AG09319 (cell line): ENCODE measurements at regions not wholly inside any gene's neighbourhood (a gene's known extent, or its start where the extent isn't known, plus 50 kb on each side); places are given as distances from the start of the nearest gene placed in this dataset.

Source experiments
- DNase-seq: peaks from one replicate; pipeline ENCODE4 v3.0.0-alpha.2; 2010; ENCODE audit warnings: low read depth; ENCODE audit errors: extremely low read depth
- TF ChIP-seq, protein P1 (sequence below): IDR thresholded peaks from 2 replicates; pipeline ENCODE4 v1.5.1; 2011; ENCODE audit warnings: low read depth, mild to moderate bottlenecking, inconsistent platforms, low read length, moderate library complexity

- TF ChIP-seq, protein P1, sequence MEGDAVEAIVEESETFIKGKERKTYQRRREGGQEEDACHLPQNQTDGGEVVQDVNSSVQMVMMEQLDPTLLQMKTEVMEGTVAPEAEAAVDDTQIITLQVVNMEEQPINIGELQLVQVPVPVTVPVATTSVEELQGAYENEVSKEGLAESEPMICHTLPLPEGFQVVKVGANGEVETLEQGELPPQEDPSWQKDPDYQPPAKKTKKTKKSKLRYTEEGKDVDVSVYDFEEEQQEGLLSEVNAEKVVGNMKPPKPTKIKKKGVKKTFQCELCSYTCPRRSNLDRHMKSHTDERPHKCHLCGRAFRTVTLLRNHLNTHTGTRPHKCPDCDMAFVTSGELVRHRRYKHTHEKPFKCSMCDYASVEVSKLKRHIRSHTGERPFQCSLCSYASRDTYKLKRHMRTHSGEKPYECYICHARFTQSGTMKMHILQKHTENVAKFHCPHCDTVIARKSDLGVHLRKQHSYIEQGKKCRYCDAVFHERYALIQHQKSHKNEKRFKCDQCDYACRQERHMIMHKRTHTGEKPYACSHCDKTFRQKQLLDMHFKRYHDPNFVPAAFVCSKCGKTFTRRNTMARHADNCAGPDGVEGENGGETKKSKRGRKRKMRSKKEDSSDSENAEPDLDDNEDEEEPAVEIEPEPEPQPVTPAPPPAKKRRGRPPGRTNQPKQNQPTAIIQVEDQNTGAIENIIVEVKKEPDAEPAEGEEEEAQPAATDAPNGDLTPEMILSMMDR: no peak
- no peak for DNase-seq
These were observed 131.3 kb downstream of the SLC25A47 start for GRCh38 chr14:100454437-100454836.

DNA sequence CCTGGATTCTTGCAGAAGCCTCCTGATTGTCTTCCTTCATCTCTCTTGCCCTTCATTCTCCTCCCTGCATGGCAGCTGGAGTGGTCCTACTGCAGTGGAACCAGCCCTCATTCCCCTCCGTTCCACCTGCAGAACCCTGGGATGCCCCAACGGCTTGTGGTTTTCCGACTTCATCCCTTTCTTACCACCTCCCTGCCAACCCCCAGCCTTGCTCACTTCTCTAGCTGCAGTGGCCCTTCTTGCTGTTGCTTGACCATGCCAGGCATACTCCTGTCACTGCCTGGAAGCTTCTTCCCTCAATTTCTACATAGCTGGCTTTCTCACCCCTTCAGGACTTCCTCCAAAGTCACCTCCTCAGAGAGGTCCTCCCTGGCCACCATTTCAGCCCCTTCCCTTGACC is 123.3 kb downstream of the BEGAIN start:
- TF ChIP-seq, protein P1: no peak
- DNase-seq: no peak

- TF ChIP-seq, protein P1: no peak
- no peak for DNase-seq
These were observed 120.9 kb downstream of the BEGAIN start for GRCh38 chr14:100466111-100466856.

GRCh38 chr14:100467046-100467750 is 120.0 kb downstream of the BEGAIN start:
- no peak for DNase-seq
- TF ChIP-seq, protein P1: no peak

DNA sequence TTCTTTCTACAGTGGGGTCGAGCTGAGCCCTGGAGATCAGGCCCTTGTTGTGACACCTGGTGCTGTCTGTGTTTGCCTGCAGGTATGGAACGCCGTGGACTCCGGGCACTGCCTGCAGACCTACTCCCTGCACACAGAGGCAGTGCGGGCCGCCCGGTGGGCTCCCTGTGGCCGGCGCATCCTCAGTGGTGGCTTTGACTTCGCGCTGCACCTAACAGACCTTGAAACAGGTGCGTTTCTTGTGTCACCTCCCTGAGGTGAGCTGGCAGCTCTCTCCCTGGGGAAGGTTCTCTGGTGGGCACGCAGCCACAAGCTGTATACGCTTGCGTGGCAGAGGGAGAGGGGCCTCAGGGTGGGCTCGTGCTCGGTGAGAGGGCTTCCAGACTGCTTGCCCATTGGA is 119.3 kb downstream of the BEGAIN start:
- TF ChIP-seq, protein P1: no peak
- DNase-seq: no peak

DNA sequence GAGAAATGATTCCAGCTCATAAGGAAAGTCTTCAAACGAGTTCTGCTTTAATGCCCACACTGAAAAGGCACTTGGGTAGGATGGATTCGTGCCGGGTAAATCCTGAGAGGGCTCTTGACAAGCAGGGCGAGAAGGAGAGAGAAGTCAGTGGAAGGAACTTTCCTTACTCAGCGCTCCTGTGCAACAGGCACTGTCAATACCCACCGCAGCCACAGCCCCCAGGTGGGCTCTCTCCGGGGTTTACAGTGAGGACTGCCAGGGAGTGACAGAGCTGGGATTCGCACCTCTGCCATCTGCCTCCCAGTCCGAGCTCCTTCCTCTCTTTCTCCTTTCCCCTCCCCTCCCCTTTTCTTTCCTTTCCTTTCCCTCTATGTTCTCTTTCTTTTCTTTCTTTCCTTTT is 118.7 kb downstream of the BEGAIN start:
- TF ChIP-seq, protein P1: no peak
- DNase-seq: no peak
